RPMI7951 (cell line): ENCODE measurements at regions not wholly inside any gene's neighbourhood (a gene's known extent, or its start where the extent isn't known, plus 50 kb on each side); places are given as distances from the start of the nearest gene placed in this dataset.
"Not testable (repeated sequence)": the region's sequence is repeated elsewhere in the genome, so short reads cannot be mapped to it uniquely, and the experiment has no call there.

ENCODE experiments used
- DNase-seq: peaks from one replicate; pipeline ENCODE4 v3.0.0-alpha.2; 2012; ENCODE audit warnings: low read depth

DNA sequence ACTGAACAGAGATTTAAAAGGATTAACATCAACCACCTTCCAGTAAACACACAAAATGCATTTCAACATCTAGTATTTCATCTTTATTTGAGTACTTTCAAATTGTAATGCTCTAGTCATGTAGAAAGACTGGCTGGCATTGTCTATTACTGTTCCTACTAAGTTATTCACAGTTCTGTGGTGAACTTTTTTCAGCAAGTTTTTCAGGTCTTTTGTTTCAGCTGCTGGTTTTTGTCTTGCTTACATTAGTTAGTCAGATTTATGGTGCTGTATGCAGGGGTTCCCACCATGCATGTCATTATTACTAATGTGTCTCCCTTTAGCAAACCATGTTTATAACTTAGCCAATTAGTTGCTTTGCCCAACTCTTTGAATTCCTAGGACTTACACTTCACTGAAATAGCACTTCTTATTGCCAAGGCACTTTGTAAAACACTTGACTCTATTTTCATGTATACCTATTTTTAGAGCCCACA lies 253.4 kb upstream of the KITLG start:
- DNase-seq, result no peak

DNA sequence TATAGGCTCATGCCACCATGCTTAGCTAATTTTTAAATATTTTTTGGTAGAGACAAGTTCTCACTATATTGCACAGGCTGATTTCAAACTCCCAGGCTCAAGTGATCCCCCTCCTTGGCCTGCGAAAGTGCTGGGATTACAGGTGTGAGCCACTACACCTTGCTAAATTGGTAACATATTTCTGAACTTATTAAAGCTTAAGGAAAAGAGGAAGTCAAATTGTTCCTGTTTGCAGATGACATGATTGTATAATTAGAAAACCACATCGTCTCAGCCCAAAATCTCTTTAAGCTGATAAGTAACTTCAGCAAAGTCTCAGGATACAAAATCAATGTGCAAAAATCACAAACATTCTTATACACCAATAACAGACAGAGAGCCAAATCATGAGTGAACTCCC lies 248.3 kb upstream of the KITLG start:
- not testable (repeated sequence) for DNase-seq

DNA sequence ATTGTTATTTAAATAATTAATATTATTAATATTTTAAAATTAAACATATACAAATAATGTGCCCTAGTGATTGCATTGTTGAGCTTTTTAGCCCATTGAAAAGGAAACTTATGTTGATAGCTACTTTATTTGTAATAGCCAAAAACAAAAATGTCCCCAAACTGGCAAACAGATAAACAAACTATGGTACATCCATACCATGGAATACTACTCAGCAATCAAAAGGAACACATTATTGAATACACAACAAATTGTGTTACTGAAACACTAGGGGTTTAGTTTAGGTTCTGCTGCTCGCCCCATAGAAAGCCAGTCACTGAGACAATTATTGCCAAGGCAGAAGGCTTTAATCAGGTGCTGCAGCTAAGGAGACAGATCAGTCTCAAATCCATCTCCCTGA lies 239.7 kb upstream of the KITLG start:
- no peak for DNase-seq

GRCh38 chr12:88816201-88816600 lies 235.9 kb upstream of the KITLG start:
- DNase-seq, result no peak

DNA sequence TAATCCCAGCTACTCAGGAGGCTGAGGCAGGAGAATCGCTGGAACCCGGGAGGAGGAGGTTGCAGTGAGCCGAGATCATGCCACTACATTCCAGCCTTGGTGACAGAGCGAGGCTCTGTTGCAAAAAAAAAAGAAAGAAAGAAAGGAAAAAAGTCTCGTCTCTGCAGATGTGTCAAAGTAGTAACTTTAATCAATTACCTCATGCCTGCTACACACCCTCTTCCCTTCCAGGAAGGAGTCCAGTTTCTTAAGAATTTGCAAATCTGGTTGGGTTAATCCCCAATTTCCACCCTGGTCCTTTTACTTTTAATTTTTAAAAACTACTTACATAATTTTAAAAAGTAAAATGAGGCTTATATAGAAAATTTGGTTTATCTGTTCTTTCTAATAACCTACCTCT lies 234.5 kb upstream of the KITLG start:
- no peak for DNase-seq

DNA sequence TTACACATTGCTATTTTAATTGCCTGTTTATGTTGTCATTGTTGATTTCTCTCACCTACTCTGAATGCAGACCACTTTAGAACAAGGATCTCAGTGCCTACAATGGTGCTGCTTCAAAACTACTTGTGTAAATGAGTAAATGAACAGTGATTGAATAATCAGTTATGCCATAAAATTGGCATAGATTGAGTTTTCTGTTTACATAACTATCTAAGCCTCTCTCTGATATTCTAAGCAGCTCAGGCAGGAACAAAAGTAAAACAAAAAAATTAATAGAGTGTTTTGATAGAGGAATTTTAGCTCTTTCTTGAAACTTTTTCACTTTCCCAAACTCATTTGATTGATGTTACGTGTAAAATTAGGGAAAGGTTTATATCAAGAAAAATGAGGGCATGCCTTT lies 232.3 kb upstream of the KITLG start:
- no peak for DNase-seq

DNA sequence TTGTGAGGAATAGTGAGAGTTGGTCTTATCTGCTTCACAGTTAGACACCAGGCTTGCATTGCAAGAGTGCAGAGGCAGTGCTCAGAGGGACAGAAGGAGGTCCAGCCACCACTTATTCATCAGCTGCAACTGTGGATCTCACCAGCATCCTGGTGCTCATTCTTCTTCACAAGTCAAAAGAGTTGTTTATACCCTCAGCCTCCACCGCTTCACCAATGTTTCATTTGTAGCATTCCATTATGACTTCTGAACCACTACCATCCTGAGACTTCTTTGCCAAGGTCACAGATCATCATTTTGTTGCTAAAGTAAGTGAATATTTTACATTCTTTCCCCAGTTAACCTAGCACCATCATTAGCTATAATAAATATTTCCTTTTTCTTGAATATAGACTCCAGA lies 230.5 kb upstream of the KITLG start:
- DNase-seq, result no peak

GRCh38 chr12:88809841-88810240 lies 229.6 kb upstream of the KITLG start:
- peak; percentile 1 for DNase-seq

GRCh38 chr12:88805692-88806091 lies 225.4 kb upstream of the KITLG start:
- peak; percentile 1 for DNase-seq

- DNase-seq, result no peak
These were observed 225.0 kb upstream of the KITLG start for GRCh38 chr12:88805286-88805685.

GRCh38 chr12:88802096-88802706 lies 221.9 kb upstream of the KITLG start:
- no peak for DNase-seq

DNA sequence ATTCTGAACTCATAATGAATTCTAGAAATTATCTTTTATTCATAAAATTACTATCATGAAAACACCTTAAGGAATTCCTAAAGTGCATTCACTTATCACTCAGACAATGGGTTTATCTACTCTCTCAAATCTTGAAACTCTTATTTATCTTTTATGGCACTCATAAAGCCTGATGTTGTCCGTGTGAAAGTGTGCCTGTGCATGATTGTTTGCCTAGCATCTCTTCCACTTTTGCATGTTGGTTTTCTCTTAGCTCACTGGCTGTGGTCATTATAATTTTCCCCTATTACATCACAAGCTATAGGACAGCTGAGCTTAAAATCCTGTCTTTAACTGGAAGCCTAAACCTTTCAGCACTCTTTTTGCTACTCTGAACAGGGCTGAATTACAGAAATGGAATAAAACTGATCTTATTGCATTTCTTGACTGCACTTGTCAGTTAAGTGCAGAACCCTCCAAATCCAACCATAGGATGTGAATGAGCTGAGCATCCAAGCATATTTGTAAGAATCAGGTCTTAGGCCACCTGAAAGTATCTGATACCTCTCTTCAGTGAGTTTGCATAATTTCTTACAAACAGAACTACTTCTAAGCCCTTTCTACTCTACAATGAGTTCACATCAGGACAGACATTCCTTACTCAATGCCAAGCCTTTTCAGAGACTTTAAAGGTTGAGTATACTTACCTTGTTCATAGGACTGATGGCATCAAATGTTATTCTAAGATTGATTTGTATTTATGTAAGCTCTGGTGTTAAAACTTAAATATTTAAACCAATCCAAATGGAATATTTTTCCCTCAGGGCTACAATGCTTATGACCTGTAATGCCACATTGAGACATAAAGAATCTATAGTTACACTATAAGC lies 221.2 kb upstream of the KITLG start:
- DNase-seq, result no peak

DNA sequence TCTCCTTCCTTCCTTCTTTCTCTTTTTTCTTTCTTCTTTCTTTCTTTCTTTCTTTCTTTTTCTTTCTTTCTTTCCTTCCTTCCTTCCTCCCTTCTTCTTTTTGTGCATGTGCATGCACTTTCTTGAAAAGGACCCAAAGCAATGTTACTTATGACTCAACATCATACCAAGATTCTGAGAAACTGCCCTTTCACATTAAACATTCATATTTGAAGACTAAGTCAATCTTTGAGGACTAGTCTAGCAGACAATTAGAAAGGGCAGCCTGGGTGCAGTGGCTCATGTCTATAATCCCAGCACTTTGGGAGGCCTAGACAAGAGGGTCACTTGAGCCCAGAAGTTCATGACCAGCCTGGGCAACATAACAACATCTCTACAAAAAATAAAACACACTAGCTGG lies 212.8 kb upstream of the KITLG start:
- DNase-seq, result no peak

DNA sequence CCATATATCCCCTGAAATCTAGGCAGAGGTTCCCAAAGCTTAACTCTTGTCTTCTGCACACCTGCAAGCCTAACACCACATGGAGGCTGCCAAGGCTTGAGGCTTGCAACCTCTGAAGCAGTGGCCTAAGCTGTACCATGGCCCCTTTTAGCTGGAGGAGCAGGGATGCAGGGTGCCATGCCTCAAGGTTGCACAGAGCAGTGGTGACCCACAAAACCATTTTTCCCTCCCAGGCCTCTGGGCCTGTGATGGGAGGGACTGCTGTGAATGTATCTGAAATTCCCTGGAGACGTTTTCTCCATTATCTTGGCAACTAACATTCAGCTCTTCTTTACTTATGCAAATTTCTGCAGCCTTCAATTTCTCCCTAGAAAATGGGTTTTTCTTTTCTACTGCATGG lies 210.0 kb upstream of the KITLG start:
- DNase-seq, result no peak

DNA sequence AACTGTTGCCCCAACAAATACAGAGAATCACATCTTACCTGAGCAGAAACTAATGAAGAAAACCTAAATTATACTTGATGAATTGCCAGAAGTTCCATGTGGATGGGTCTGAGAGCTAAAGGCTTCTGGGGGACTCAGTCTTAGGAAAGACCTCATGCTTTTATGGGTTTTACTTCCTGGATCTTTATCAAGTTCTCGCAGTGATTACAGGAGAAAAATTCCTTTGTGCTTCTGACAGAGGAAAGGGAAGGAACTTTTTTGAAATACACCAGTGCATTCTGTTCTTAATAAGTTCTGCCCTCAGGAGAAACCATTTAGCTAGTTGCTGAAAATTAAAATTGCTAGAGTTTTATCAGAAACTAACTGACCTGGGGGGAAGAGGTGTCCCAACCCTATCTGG lies 203.9 kb upstream of the KITLG start:
- no peak for DNase-seq

GRCh38 chr12:88782351-88782750 lies 202.1 kb upstream of the KITLG start:
- DNase-seq, result no peak

GRCh38 chr12:88781909-88782308 lies 201.6 kb upstream of the KITLG start:
- DNase-seq, result no peak

GRCh38 chr12:88778064-88778463 lies 197.8 kb upstream of the KITLG start:
- DNase-seq, result no peak

GRCh38 chr12:88775742-88776151 lies 195.5 kb upstream of the KITLG start:
- DNase-seq, result no peak

DNA sequence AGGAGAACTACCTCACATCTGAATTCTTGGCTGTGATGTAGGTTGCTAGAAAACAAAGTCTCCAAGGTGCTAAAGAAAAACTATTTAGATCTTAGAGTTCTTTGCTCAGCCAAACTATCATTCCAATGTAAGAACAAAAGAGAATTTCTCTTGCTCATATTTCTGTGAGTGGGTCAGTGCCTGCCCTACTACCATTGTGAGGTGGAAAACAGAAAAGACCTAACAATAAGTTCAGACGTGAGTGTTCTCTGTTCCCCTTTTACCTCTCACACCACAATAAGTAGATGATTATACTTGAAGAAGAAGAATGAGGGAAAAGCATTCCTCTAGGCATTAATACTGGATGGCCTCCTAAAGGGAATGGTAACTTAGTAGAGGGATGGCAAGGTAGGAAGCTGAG lies 187.4 kb upstream of the KITLG start:
- DNase-seq, result no peak

DNA sequence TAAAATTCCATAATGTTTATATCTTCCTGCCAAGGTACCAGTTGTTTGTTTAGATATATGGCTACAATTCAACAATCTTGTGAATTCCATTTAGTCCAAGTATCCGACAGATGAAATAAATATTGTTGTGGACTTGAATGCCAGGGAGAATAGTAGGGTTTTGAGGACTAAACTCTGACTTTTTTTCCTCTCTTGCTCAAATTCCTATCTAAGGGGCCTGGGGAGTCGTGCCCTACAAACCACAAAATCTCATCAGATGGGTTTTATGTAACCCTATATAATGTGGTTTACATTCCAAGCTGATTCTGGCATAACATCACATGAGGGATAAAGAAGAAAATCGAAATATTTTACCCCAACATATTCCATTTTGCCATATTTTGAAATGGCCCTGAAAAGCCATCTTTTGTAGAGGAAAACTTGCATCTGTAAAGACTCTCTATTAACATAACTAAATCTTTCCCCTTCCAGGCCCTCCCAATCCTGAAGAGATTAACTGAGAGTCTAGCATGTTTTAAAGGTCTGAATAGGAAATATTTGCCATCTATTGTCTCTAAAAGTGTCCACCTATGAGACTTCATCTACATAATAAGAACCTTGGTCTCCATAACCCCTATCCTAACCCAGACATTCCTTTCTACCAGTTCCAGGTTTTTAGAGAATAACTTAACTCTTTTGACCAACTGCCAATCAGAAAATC lies 184.7 kb upstream of the KITLG start:
- DNase-seq, result peak; percentile 8

DNA sequence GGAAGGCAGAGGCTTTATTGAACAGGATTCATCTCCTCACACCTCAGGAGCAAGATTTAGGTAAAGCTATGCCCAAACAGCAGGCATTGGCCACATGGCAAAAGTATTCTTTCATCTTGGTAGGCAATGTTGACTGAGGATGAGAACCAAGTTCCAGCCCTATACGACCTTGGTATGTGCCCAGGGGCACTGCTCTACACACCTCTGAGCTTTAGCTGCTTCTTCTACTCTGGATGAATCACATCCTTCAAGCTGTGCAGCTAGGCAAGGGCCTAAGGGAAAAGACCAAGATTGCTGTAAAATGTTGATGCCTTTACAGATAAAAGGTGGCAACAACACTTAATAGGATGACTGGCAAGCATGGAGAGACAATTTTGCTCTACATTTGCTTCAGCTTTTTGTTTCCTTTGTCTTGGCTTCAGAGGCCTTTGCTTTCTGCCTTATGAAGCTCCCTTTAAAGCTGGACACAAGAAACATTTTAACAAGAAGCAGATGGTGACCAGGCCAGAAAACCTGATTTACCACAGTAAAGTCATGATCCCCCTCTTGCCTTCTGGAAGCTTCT lies 183.3 kb upstream of the KITLG start:
- DNase-seq, result peak; percentile 33
